Stimulated activated CD4-positive, alpha-beta T cell treated with anti-CD3 and anti-CD28 coated beads, Interleukin-15, amount 100 ng/mL, for 48 hours (primary cell): ENCODE measurements at regions not wholly inside any gene's neighbourhood (a gene's known extent, or its start where the extent isn't known, plus 50 kb on each side); places are given as distances from the start of the nearest gene placed in this dataset.
"Not testable (repeated sequence)": the region's sequence is repeated elsewhere in the genome, so short reads cannot be mapped to it uniquely, and the experiment has no call there.

Experiments
- DNase-seq, 2 donors: peaks; one replicate each; pipeline ENCODE4 v3.0.0-alpha.2; 2020; ENCODE audit warnings: low read depth in 2 of 2

- DNase-seq: no peak
Measured at GRCh38 chr20:23299673-23300050, 50.9 kb upstream of the NXT1 start.

- no peak for DNase-seq
Measured at GRCh38 chr20:23298926-23299672, 51.5 kb upstream of the NXT1 start.

GRCh38 chr20:23298155-23298554, 52.4 kb upstream of the NXT1 start:
- no peak for DNase-seq

DNA sequence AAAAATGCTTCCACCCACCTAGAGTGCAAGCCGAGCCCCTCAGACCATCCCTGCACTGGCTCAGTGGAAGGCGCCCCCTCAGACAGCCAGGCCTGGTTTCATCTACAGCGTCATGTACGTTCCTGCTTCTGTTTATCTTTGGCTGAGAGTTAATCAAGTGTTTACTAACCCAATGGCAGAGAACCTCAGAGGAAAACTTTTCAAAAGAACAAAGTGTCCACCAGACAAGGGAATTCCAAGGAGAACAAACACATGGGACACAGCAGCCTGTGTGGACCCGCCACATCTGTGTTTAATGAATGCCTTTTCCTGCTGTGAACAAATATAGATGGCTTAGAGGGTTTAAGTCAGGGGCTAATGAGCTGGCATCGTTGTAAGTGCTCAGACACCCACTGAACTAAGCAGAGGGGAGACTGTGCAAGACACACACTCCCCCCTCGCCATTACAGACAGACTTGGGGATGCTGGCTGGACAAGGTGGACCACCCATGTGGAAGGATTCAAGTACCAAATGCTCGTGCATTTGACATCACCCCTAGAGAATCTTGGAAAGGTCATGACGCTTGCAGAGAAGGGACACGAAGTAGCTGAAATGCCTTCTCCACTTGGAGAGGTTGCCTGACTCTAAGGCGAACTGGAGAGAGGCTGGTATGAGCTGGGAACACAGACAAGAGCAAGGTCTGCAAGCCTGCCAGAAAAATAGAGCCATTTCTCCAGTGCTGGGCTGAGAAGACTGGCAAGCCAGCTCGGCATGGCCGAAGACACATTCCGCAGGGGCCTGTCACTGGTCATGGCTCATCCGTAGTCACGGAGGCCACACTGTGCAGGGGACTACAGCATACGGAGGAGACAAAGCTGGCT, 53.5 kb upstream of the NXT1 start:
- DNase-seq: no peak

DNA sequence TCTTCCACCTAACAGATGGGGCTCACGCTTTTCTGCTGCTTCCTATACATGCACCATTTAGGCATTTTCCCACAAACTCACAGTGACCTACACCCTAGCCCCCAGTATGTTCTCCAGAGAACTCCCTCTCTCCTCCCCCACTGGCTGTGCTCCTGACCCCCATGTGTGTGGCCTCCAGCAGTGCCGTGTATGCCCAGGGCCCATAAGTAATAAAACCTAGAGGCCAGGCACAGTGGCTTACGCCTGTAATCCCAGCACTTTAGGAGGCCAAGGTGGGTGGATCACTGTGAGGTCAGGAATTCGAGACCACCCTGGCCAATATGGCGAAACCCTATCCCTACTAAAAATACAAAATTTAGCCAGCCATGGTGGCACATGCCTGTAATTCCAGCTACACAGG, 54.7 kb upstream of the NXT1 start:
- DNase-seq: no peak

GRCh38 chr20:23294671-23295070, 55.9 kb upstream of the NXT1 start:
- DNase-seq: no peak

DNA sequence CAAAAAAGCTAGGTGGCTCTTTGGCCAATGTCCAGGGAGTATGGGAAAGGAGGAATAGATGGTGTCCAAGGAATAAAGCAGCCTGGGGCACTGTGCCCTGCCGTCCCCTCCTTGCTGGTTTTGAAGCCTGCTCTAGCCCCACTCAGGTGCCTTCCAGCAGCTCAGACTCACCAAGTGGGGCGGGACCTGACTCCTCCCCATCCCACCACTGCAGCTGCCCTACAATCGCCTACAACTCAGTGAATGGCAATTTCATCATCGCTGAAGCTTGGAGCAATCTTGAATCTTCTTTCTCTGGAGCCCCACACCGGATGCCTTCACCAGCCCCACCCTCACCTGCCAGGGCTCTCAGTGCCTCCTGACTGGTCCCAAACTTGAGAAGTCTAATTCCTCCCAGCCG, 56.4 kb upstream of the NXT1 start:
- no peak for DNase-seq

DNA sequence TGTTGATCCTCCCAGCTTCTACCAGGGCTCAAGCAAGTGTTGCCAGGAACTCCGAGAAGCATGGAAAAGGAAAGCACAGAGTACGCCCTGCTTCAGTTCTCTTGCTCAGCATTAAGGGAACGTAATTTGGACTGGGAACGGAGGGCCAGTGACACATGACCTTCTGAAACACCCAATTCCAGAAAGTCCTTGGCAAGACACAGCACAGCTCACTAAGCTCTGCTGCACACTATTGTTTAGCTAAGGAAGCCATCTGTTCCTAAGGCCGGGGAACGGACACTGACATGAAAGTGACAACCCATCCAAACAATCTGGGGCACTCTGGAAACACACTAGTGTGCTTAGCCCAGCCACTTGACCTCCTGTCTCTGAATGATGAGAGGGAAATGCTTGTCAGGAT, 56.9 kb upstream of the NXT1 start:
- DNase-seq: no peak

- not testable (repeated sequence) for DNase-seq
Measured at GRCh38 chr20:23292311-23292710, 58.3 kb upstream of the NXT1 start.

GRCh38 chr20:23291575-23292240, 58.9 kb upstream of the NXT1 start:
- DNase-seq: no peak

- DNase-seq: no peak
Measured at GRCh38 chr20:23290761-23291574, 59.6 kb upstream of the NXT1 start.

DNA sequence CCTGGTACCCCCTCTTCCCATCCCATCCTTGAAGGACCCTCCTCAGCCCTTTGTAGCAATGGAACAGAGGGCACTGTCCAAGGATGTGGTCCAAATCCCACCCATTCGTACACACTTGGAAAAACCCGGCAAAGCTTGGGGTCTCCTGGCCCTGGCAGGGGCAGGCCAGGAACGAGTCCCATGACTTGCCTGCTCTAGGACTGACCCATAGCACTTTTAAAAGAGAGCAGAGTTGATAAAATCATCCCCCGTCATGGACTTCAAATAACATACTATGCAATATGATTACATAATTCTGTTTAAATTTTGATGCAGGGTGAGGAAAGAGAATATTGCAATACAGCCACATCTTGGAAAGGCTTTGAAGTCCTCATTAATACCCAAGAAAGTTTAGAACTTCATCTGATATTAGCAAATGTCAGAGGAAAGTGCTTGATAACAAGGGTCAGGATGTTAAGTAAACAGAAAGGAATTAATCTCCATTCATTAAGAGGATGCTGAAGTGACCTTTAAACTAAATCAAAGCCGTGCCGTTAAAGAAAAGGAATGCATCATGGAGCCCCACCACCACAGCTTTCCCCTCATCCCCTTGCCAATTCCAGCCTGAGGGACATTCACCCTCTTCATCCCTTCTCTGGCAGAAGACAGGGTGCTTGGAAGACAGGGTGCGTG, 60.7 kb upstream of the NXT1 start:
- no peak for DNase-seq

- no peak for DNase-seq
Measured at GRCh38 chr20:23289249-23289648, 61.3 kb upstream of the NXT1 start.

- DNase-seq: no peak
Measured at GRCh38 chr20:23287354-23288190, 63.0 kb upstream of the NXT1 start.

GRCh38 chr20:23286346-23286745, 64.2 kb upstream of the NXT1 start:
- no peak for DNase-seq

- DNase-seq: no peak
Measured at GRCh38 chr20:23285536-23285935, 65.1 kb upstream of the NXT1 start.

- DNase-seq: no peak
Measured at GRCh38 chr20:23284009-23284408, 66.6 kb upstream of the NXT1 start.

- DNase-seq: no peak
Measured at GRCh38 chr20:23283096-23283850, 67.3 kb upstream of the NXT1 start.

DNA sequence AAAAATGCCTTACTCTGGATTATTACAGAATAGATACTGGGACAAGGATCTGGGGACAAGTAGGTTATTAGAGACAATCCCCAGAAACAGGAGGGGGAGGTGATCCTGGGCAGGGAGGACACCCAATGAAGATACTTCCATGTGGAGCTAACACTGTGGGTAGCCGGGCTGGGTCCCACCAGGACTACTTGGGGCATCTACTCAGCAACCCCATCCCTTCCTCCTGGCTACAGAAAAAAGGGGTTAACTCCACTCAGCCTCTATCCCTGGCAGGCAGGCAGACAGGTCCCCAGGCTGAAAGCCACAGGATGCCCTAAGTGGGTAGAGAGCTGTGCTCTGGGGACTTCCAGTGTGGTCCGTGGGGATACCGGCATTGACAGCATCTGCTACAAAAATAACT, 68.0 kb upstream of the NXT1 start:
- DNase-seq: no peak

DNA sequence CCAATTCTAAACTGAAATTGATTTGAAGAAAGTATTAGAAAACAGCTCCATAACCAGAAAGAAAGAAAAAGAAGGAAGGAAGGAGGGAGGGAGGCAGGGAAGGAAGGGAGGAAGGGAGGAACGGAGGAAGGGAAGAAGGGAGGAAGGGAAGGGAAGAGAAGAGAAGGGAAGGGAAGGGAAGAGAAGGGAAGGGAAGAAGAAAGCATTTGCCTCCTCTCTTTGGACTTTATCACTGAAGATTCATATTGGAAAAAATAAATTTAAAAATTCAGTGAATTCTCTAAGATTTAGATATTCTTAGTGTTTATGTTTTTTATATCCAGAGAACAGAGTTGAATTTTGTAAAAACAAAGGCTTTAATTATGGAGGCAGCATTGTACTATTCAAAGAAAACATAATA, 68.5 kb upstream of the NXT1 start:
- no peak for DNase-seq
